B cell (primary cell): ENCODE measurements at regions not wholly inside any gene's neighbourhood (a gene's known extent, or its start where the extent isn't known, plus 50 kb on each side); places are given as distances from the start of the nearest gene placed in this dataset.

Experiments
- ATAC-seq: fragments of 200-7000 bp; cut with Tn5 transposase; one replicate; pipeline ENCODE4 v1.10.0; 2021; ENCODE audit warnings: low read depth, mild to moderate bottlenecking, moderate number of reproducible peaks, moderate library complexity
- CTCF ChIA-PET: fragments of 350-600 bp; sonication (Branson Sonifier 250); formaldehyde crosslinking; loops from one replicate; lab custom pipeline; 2021; ENCODE audit warnings: antibody characterized with exemption, inconsistent platforms; lab: Charles Lee
- POLR2A ChIA-PET: fragments of 350-600 bp; sonication (Branson Sonifier 250); formaldehyde crosslinking; loops from one replicate; lab custom pipeline; 2021; ENCODE audit warnings: antibody characterized with exemption; lab: Charles Lee
- DNase-seq: peaks from one replicate; pipeline ENCODE4 v3.0.0; 2013
- H2AFZ ChIP-seq: 2 replicates; pipeline ENCODE4 v1.6.1; 2012; ENCODE audit warnings: mild to moderate bottlenecking, low read depth, low read length; ENCODE audit not compliant: insufficient read depth, poor library complexity, severe bottlenecking
- H3K27ac ChIP-seq, 2 donors: 1 replicate in 1 of 2; 2 replicates in 1 of 2; pipeline ENCODE4 v1.5.1; 2012 to 2013; ENCODE audit warnings: low read length in 2 of 2, mild to moderate bottlenecking in 2 of 2, moderate library complexity in 1 of 2
- H3K27me3 ChIP-seq, 4 experiments: fragments of 200-600 bp in 1 of 4; sonication (generic) in 1 of 4; replicated peaks in 1 of 4; 1 replicate in 2 of 4; 2 replicates in 2 of 4; pipeline versions ENCODE4 v1.6.1 to v1.7.0; 2013 to 2016; ENCODE audit warnings: low read length in 3 of 4, mild to moderate bottlenecking in 2 of 4, mixed read lengths in 1 of 4, moderate library complexity in 1 of 4; ENCODE audit not compliant: insufficient read depth in 4 of 4, control insufficient read depth in 3 of 4; ENCODE audit errors: control extremely low read depth in 1 of 4
- H3K36me3 ChIP-seq, 2 experiments: replicated peaks in 1 of 2; 1 replicate in 1 of 2; 2 replicates in 1 of 2; pipeline versions ENCODE4 v1.6.1 to v1.7.1; 2013; ENCODE audit warnings: low read length in 1 of 2; ENCODE audit not compliant: insufficient read depth in 2 of 2, control insufficient read depth in 1 of 2; ENCODE audit errors: control extremely low read depth in 1 of 2, extremely low read depth in 1 of 2
- H3K4me1 ChIP-seq, 2 donors: fragments of 200-600 bp in 1 of 2; sonication (generic) in 1 of 2; 1 replicate in 1 of 2; 2 replicates in 1 of 2; pipeline versions ENCODE4 v1.5.1 to v1.6.1; 2013 to 2017; ENCODE audit warnings: low read length in 2 of 2; ENCODE audit not compliant: control insufficient read depth in 2 of 2, insufficient read depth in 2 of 2
- H3K4me2 ChIP-seq: replicated peaks from 2 replicates; pipeline ENCODE3; 2012; ENCODE audit warnings: mild to moderate bottlenecking, low read depth, low read length; ENCODE audit not compliant: poor library complexity, severe bottlenecking
- H3K4me3 ChIP-seq, 5 experiments: fragments of 200-600 bp in 1 of 5; sonication (generic) in 1 of 5; 1 replicate in 3 of 5; 2 replicates in 2 of 5; pipeline versions ENCODE4 v1.5.1 to v1.7.0; 2011 to 2016; ENCODE audit warnings: low read length in 4 of 5, mild to moderate bottlenecking in 4 of 5, low read depth in 2 of 5, control low read depth in 1 of 5, moderate library complexity in 1 of 5; ENCODE audit not compliant: insufficient read depth in 1 of 5; ENCODE audit errors: control extremely low read depth in 1 of 5, extremely low read depth in 1 of 5
- H3K79me2 ChIP-seq: fragments of 200-600 bp; sonication (generic); one replicate; pipeline ENCODE4 v1.6.0; 2016; ENCODE audit warnings: low read length; ENCODE audit not compliant: control insufficient read depth, insufficient read depth
- H3K9ac ChIP-seq: fragments of 200-600 bp; sonication (generic); 2 replicates; pipeline ENCODE4 v1.6.1; 2017; ENCODE audit warnings: mild to moderate bottlenecking, low read length, moderate library complexity
- H3K9me3 ChIP-seq, 3 donors: one replicate each; pipeline versions ENCODE4 v1.6.1 to v1.7.1; 2013; ENCODE audit warnings: low read length in 2 of 3; ENCODE audit not compliant: control insufficient read depth in 2 of 3, insufficient read depth in 1 of 3; ENCODE audit errors: control extremely low read depth in 1 of 3
- H4K20me1 ChIP-seq: 2 replicates; pipeline ENCODE4 v1.6.0; 2012; ENCODE audit warnings: mild to moderate bottlenecking, low read length; ENCODE audit not compliant: insufficient read depth, control insufficient read depth, poor library complexity, severe bottlenecking
- H3K27ac Mint-ChIP-seq: one replicate; pipeline ENCODE4 v1.8.0; 2021; ENCODE audit warnings: mixed read lengths
- H3K27me3 Mint-ChIP-seq: one replicate; pipeline ENCODE4 v1.8.0; 2021; ENCODE audit warnings: mixed read lengths
- H3K4me1 Mint-ChIP-seq: one replicate; pipeline ENCODE4 v1.8.0; 2021; ENCODE audit warnings: mixed read lengths
- H3K4me3 Mint-ChIP-seq: one replicate; pipeline ENCODE4 v1.8.0; 2021; ENCODE audit warnings: mixed read lengths
- H3K9me3 Mint-ChIP-seq: one replicate; pipeline ENCODE4 v1.8.0; 2022; ENCODE audit warnings: mixed read lengths; ENCODE audit not compliant: insufficient read depth
- EZH2 ChIP-seq: IDR thresholded peaks from 2 replicates; pipeline ENCODE4 v1.6.1; 2012; ENCODE audit warnings: borderline replicate concordance, low read depth, mild to moderate bottlenecking, moderate library complexity, low read length; ENCODE audit not compliant: insufficient read depth, poor library complexity, severe bottlenecking
- WGBS: methylation state at CpG from one replicate; pipeline ENCODE4 v1.1.5; 2013; ENCODE audit warnings: missing lambda C conversion rate; ENCODE audit not compliant: insufficient coverage; 5-methylcytosine and 5-hydroxymethylcytosine counted together
- intact Hi-C: fragments of 100-400 bp; cut with micrococcal nuclease; formaldehyde crosslinking; loops from one replicate; pipeline ENCODE4 v1.10.0; 2022
- TF ChIP-seq, protein P1 (sequence below): fragments of 200-600 bp; IDR thresholded peaks from one replicate; pipeline ENCODE4 v1.8.0; 2022; ENCODE audit warnings: antibody characterized with exemption, mild to moderate bottlenecking

DNA sequence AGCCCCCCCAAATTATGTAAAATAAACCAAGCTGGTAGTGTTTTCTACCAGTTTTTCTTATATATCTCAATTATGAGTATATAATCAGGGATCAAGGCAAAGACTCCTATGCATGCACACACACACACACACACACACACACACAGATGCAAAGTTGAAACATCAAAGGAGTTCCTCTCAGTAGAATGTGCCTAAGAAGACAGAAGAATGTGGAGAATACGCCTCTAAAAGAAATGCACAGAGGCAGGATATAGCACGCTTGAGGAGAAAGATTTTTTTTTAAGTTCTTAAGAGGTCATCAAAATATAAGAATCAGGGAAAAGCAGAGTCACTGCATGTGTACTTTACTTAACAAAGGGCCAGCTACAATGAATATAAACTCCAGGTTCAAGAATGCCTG, 138.2 kb upstream of the CLEC14A start:
- Histone ChIP-seq H3K27me3 (no peaks in the 10 kb centered on the region), H3K4me1 (no peaks in the 10 kb centered on the region), H3K79me2 (no peaks in the 10 kb centered on the region), H3K27ac (no peak overlapping the region), H3K9me3 (no peaks in the 10 kb centered on the region), H3K9ac (no peak overlapping the region), H3K4me2 (no peak overlapping the region), H4K20me1 (no peaks in the 10 kb centered on the region), H3K36me3 (no peaks in the 10 kb centered on the region), H2AFZ (no peak overlapping the region), H3K4me3 (no peak overlapping the region)
- no peak overlapping the region for H3K27ac Mint-ChIP-seq
- ChIA-PET POLR2A (no interaction called here), CTCF (no interaction called here)
- TF ChIP-seq, protein P1, sequence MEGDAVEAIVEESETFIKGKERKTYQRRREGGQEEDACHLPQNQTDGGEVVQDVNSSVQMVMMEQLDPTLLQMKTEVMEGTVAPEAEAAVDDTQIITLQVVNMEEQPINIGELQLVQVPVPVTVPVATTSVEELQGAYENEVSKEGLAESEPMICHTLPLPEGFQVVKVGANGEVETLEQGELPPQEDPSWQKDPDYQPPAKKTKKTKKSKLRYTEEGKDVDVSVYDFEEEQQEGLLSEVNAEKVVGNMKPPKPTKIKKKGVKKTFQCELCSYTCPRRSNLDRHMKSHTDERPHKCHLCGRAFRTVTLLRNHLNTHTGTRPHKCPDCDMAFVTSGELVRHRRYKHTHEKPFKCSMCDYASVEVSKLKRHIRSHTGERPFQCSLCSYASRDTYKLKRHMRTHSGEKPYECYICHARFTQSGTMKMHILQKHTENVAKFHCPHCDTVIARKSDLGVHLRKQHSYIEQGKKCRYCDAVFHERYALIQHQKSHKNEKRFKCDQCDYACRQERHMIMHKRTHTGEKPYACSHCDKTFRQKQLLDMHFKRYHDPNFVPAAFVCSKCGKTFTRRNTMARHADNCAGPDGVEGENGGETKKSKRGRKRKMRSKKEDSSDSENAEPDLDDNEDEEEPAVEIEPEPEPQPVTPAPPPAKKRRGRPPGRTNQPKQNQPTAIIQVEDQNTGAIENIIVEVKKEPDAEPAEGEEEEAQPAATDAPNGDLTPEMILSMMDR: no peak
- TF ChIP-seq EZH2: no peak
- intact Hi-C loops: no loop called here
- no peaks in the 10 kb centered on the region for H3K4me1 Mint-ChIP-seq
- no peaks in the 10 kb centered on the region for H3K27me3 Mint-ChIP-seq
- ATAC-seq: no peak
- DNase-seq: no peak
- WGBS: 92% methylated on average over 2 of the region's 2 CpGs
- no peaks in the 10 kb centered on the region for H3K9me3 Mint-ChIP-seq
- no peak overlapping the region for H3K4me3 Mint-ChIP-seq

DNA sequence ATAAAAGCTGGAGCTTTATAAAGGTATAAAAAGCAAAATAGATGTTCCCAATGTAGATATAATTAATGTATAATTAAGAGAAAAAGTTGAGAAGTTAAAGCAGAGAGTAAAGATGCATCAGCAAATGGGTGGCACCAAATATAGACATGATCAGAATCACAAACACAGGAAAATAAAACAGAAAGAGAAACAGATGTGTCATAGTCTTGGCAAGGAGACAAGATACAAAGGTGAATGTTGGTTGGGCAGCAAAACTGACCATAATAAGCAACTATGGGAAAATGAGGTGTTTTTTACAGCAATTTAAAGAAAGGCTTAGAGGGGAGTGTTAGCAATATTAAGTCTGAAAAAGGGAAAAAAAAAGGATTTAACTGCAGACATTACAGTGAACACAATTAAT, 135.4 kb upstream of the CLEC14A start:
- Mint-ChIP-seq H3K4me3 (no peak overlapping the region), H3K9me3 (no peaks in the 10 kb centered on the region), H3K27ac (no peak overlapping the region), H3K4me1 (no peaks in the 10 kb centered on the region), H3K27me3 (no peaks in the 10 kb centered on the region)
- Histone ChIP-seq H3K9me3 (no peaks in the 10 kb centered on the region), H3K4me2 (no peak overlapping the region), H3K27ac (no peak overlapping the region), H3K4me1 (no peaks in the 10 kb centered on the region), H4K20me1 (no peaks in the 10 kb centered on the region), H3K9ac (no peak overlapping the region), H3K79me2 (no peaks in the 10 kb centered on the region), H3K4me3 (no peak overlapping the region), H2AFZ (no peak overlapping the region), H3K27me3 (no peaks in the 10 kb centered on the region), H3K36me3 (no peaks in the 10 kb centered on the region)
- intact Hi-C loops: no loop called here
- DNase-seq: no peak
- ChIA-PET POLR2A (no interaction called here), CTCF (no interaction called here)
- TF ChIP-seq, protein P1: no peak
- no peak for TF ChIP-seq EZH2
- ATAC-seq: no peak
